Fibroblast of lung (primary cell): ENCODE measurements at regions not wholly inside any gene's neighbourhood (a gene's known extent, or its start where the extent isn't known, plus 50 kb on each side); places are given as distances from the start of the nearest gene placed in this dataset.

ENCODE experiments used
- CTCF ChIP-seq, 2 donors: IDR thresholded peaks in 1 of 2; conservative IDR thresholded peaks in 1 of 2; 1 replicate in 1 of 2; 2 replicates in 1 of 2; pipeline ENCODE4 v1.5.1; 2011 to 2012; ENCODE audit warnings: low read length in 2 of 2, control low read depth in 1 of 2, inconsistent platforms in 1 of 2, low read depth in 1 of 2, mild to moderate bottlenecking in 1 of 2
- EZH2 ChIP-seq: IDR thresholded peaks from 2 replicates; pipeline ENCODE4 v1.5.1; 2012; ENCODE audit warnings: low read length, control low read depth, mild to moderate bottlenecking; ENCODE audit errors: missing control alignments

GRCh38 chr1:233777566-233777965 lies 126.9 kb upstream of the SLC35F3 start:
- TF ChIP-seq EZH2 (no peak), CTCF (conservative IDR thresholded peaks at IDR 0.05 in 1 of 2, IDR thresholded peaks at IDR 0.05 in 1 of 2; ENCODE audit: low read depth in 1 of 2, low read length in 2 of 2) (no peak)
